ENCODE measurements at regions not wholly inside any gene's neighbourhood (a gene's known extent, or its start where the extent isn't known, plus 50 kb on each side); places are given as distances from the start of the nearest gene placed in this dataset.

- DNase-seq: no peak
- no peaks in the 10 kb centered on the region for H3K36me3 ChIP-seq
- H3K4me3 ChIP-seq (ENCODE audit: low read depth, low read length): no peak overlapping the region
- 0 out of 2 replicates have a peak, but pooled peaks cover 3% of the 10 kb centered on the region for H3K9me3 ChIP-seq
- H3K27me3 ChIP-seq: no peaks in the 10 kb centered on the region
- no peak for TF ChIP-seq CTCF (IDR thresholded peaks at IDR 0.05; ENCODE audit: low read depth, low read length)
- no peaks in the 10 kb centered on the region for H3K4me1 ChIP-seq
Measured at GRCh38 chr5:8906303-8906967, 639.4 kb downstream of the SEMA5A start.

- Histone ChIP-seq H3K9me3 (0 out of 2 replicates have a peak, but pooled peaks cover 3% of the 10 kb centered on the region), H3K27me3 (no peaks in the 10 kb centered on the region), H3K36me3 (no peaks in the 10 kb centered on the region), H3K4me3 (ENCODE audit: low read depth, low read length) (no peak overlapping the region), H3K4me1 (no peaks in the 10 kb centered on the region)
- no peak for DNase-seq
- no peak for TF ChIP-seq CTCF (IDR thresholded peaks at IDR 0.05; ENCODE audit: low read depth, low read length)
Measured at GRCh38 chr5:8907168-8907868, 638.6 kb downstream of the SEMA5A start.

GRCh38 chr5:8908055-8908683 is 637.7 kb downstream of the SEMA5A start:
- Histone ChIP-seq H3K4me3 (ENCODE audit: low read depth, low read length) (no peak overlapping the region), H3K36me3 (no peaks in the 10 kb centered on the region), H3K9me3 (no peaks in the 10 kb centered on the region), H3K27me3 (no peaks in the 10 kb centered on the region), H3K4me1 (no peaks in the 10 kb centered on the region)
- TF ChIP-seq CTCF (IDR thresholded peaks at IDR 0.05; ENCODE audit: low read depth, low read length): peak; percentile 91
- peak; percentile 24 for DNase-seq

DNA sequence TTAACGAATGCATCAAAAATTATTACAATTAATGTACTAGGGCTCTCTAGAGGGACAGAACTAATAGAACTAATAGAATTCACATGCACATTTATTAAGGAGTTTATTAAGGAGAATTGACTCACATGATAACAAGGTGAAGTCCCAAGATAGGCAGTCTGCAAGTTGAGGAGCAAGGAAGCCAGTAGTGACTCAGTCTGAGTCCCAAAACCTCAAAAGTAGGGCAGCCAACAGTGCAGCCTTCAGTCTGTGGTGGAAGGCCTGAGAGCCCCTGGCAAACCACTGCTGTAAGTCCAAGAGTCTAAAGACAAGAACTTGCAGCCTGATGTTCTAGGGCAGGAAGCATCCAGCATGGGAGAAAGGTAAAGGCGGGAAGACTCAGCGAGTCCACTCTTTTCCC is 633.8 kb downstream of the SEMA5A start:
- no peak for DNase-seq
- no peaks in the 10 kb centered on the region for H3K4me1 ChIP-seq
- no peak for TF ChIP-seq CTCF (IDR thresholded peaks at IDR 0.05; ENCODE audit: low read depth, low read length)

DNA sequence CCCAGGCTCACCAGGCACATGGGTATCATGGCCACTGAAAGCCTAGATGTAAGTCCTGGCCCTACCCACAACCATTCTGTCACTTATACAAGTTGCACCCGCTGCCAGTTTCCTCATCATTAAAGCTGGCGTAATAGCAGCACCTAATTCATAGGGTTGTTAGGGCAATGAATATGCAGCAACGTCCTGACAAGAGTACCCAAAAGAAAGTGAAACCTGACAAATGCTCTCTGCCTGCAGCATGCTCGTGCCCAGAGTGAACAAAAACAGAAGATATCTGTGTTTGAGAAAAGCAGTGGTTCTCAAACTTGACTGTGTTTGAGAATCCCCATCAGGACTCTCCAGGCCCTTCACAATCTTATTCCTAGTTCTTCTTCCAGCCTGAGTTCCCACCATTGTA is 632.4 kb downstream of the SEMA5A start:
- no peak for DNase-seq
- no peaks in the 10 kb centered on the region for H3K9me3 ChIP-seq
- no peaks in the 10 kb centered on the region for H3K27me3 ChIP-seq
- no peaks in the 10 kb centered on the region for H3K4me1 ChIP-seq
- no peak overlapping the region for H3K4me3 ChIP-seq (ENCODE audit: low read depth, low read length)
- no peaks in the 10 kb centered on the region for H3K36me3 ChIP-seq
- TF ChIP-seq CTCF (IDR thresholded peaks at IDR 0.05; ENCODE audit: low read depth, low read length): no peak

More for the DNA sequence above, 633.8 kb downstream of the SEMA5A start:
- Histone ChIP-seq H3K27me3 (no peaks in the 10 kb centered on the region), H3K36me3 (no peaks in the 10 kb centered on the region), H3K4me3 (ENCODE audit: low read depth, low read length) (no peak overlapping the region), H3K9me3 (no peaks in the 10 kb centered on the region)

DNA sequence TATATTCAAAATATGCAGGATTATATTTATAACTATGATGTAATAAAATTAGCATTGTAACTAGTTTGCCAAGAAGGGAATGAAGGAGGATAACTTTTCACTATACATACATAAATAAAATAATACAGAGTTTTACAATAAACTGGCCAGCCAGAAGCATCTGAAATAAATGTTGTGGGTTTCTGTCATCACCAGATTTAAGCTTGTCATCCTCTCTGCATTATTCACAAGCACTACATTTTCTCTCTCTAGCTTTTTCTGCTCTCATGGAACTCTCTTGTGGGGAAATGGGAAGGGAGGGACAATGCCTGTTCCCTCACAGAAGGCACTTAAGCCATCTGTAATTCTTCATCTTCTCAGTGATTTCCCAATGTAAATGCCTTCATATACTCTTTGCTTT is 626.8 kb downstream of the SEMA5A start:
- H3K9me3 ChIP-seq: no peaks in the 10 kb centered on the region
- no peaks in the 10 kb centered on the region for H3K36me3 ChIP-seq
- no peak for TF ChIP-seq CTCF (IDR thresholded peaks at IDR 0.05; ENCODE audit: low read depth, low read length)
- no peaks in the 10 kb centered on the region for H3K4me1 ChIP-seq
- no peaks in the 10 kb centered on the region for H3K27me3 ChIP-seq
- no peak overlapping the region for H3K4me3 ChIP-seq (ENCODE audit: low read depth, low read length)
- no peak for DNase-seq
